Epithelial cell of esophagus (primary cell): ENCODE measurements at regions not wholly inside any gene's neighbourhood (a gene's known extent, or its start where the extent isn't known, plus 50 kb on each side); places are given as distances from the start of the nearest gene placed in this dataset.

Experiments used
- DNase-seq: peaks from one replicate; pipeline ENCODE4 v3.0.0; 2010; ENCODE audit warnings: low read depth
- H3K4me3 ChIP-seq: 2 replicates; pipeline ENCODE4 v1.5.1; 2011; ENCODE audit warnings: mild to moderate bottlenecking, low read length, control low read depth
- TF ChIP-seq, protein P1 (sequence below): IDR thresholded peaks from 2 replicates; pipeline ENCODE4 v1.5.1; 2011; ENCODE audit warnings: low read depth, mild to moderate bottlenecking, low read length, control low read depth, inconsistent platforms; ENCODE audit not compliant: insufficient read depth; ENCODE audit errors: missing control alignments

DNA sequence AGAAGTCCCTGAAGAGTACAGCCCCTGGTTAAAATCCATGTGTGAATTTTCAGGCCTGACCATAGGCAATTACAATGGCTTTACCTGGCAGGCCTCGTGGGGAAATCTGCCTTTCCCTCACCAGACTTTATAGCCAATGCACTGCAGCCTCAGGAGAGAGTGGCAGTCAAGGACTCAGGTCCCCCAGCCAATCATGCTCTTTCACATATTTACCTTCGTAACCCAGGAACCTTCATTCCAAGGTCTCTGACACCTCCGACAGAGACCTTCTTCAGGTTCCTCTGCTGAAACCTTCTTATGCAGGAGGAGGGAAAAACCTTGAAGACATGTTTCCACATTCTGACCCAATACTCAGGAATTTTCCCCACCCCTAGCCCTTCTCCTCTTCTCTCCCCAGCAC lies 118.9 kb downstream of the FASLG start:
- H3K4me3 ChIP-seq = no peak overlapping the region
- no peak for DNase-seq
- TF ChIP-seq, protein P1, sequence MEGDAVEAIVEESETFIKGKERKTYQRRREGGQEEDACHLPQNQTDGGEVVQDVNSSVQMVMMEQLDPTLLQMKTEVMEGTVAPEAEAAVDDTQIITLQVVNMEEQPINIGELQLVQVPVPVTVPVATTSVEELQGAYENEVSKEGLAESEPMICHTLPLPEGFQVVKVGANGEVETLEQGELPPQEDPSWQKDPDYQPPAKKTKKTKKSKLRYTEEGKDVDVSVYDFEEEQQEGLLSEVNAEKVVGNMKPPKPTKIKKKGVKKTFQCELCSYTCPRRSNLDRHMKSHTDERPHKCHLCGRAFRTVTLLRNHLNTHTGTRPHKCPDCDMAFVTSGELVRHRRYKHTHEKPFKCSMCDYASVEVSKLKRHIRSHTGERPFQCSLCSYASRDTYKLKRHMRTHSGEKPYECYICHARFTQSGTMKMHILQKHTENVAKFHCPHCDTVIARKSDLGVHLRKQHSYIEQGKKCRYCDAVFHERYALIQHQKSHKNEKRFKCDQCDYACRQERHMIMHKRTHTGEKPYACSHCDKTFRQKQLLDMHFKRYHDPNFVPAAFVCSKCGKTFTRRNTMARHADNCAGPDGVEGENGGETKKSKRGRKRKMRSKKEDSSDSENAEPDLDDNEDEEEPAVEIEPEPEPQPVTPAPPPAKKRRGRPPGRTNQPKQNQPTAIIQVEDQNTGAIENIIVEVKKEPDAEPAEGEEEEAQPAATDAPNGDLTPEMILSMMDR = no peak

- no peak for DNase-seq
- TF ChIP-seq, protein P1 = no peak
- H3K4me3 ChIP-seq = no peak overlapping the region
These were observed 119.9 kb downstream of the FASLG start for GRCh38 chr1:172778456-172779455.

GRCh38 chr1:172779491-172779890 lies 120.6 kb downstream of the FASLG start:
- no peak for DNase-seq
- TF ChIP-seq, protein P1 = no peak
- no peak overlapping the region for H3K4me3 ChIP-seq

DNA sequence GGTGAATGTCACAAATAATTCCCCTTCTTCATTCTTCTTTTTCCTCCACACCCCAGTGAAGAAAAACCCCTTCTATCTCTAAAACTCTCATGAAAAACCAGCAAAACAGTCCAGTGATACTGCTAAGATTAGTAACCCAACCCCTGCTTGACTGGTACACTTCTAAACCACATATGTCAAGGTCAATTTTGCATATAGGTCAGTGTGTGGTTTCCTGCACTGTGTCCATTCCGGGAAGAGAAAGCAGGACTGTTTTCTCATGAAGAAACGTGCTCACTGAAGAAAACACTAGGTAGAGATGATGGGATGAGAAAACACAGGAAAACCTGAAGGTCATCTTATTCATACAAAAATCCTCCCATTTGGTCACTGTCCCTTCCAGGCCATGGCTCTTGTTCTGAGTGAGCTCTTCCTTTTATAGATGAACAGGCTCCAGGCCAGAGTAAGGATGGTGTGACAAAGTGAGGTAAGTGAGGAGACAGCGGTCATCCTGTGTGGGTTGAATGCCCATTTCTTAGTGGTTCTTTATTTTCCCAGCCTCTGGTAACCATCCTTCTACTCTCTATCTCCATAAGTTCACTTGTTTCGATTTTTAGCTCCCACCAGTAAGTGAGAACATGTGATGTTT lies 122.7 kb downstream of the FASLG start:
- TF ChIP-seq, protein P1 = no peak
- no peak for DNase-seq
- no peak overlapping the region for H3K4me3 ChIP-seq

- no peak overlapping the region for H3K4me3 ChIP-seq
- no peak for DNase-seq
- TF ChIP-seq, protein P1 = no peak
These were observed 130.9 kb downstream of the FASLG start for GRCh38 chr1:172789840-172790239.

DNA sequence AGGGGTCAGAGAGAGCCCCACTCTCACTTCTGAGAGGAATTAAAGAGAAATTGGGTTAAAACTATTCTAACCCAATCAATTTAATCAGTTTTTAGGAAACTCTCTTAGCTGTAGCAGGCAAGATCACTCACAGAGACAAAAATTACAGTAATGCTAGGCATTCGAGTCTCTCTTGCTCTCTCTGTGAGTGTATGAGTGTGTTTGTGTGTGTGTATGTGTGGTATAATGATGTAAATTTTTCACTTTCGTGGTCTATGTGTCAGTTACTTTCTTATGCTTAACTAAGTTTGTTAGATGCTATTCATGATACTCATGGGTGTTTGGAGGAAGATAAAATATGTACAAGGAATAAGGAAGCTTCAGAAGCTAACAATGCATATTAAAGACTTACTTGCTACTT lies 131.3 kb downstream of the FASLG start:
- H3K4me3 ChIP-seq = no peak overlapping the region
- TF ChIP-seq, protein P1 = no peak

More for the DNA sequence above, 131.3 kb downstream of the FASLG start:
- DNase-seq = no peak
